ENCODE measurements at regions not wholly inside any gene's neighbourhood (a gene's known extent, or its start where the extent isn't known, plus 50 kb on each side); places are given as distances from the start of the nearest gene placed in this dataset.

- TF ChIP-seq POLR2AphosphoS5 (IDR thresholded peaks at IDR 0.05) (no peak), EP300 (IDR thresholded peaks at IDR 0.05) (no peak), CTCF (IDR thresholded peaks at IDR 0.05) (no peak), POLR2A (IDR thresholded peaks at IDR 0.05; ENCODE audit: low read depth) (no peak)
- 83% methylated on average over 2 of the region's 2 CpGs for WGBS
- DNase-seq (ENCODE audit: extremely low spot score), result no peak
- Histone ChIP-seq H3K27me3 (no peaks in the 10 kb centered on the region), H3K36me3 (no peaks in the 10 kb centered on the region), H3K4me1 (no peaks in the 10 kb centered on the region), H3K4me3 (no peak overlapping the region), H3K9me3 (no peaks in the 10 kb centered on the region), H3K27ac (replicated peaks in 1 of 4) (no peak overlapping the region)
- intact Hi-C loops (cut with DNase I), result no loop called here
These were observed 651.5 kb downstream of the TLE1 start for GRCh38 chr9:81037889-81038288.

- Histone ChIP-seq H3K4me1 (peaks cover 0 to 12% (median 8%) of the 10 kb centered on the region in 4 donors), H3K27me3 (no peaks in the 10 kb centered on the region), H3K9me3 (no peaks in the 10 kb centered on the region), H3K36me3 (no peaks in the 10 kb centered on the region), H3K27ac (replicated peaks in 1 of 4) (no peak overlapping the region), H3K4me3 (no peak overlapping the region)
- intact Hi-C loops (cut with DNase I), result no loop called here
- WGBS, result 91% methylated on average over 1 of the region's 1 CpG
- TF ChIP-seq POLR2AphosphoS5 (IDR thresholded peaks at IDR 0.05), result no peak
- no peak for DNase-seq (ENCODE audit: extremely low spot score)
These were observed 653.7 kb downstream of the TLE1 start for GRCh38 chr9:81035601-81036000.

GRCh38 chr9:81035171-81035570 lies 654.2 kb downstream of the TLE1 start:
- no peak for DNase-seq (ENCODE audit: extremely low spot score)
- intact Hi-C loops (cut with DNase I), result no loop called here
- 77% methylated on average over 4 of the region's 4 CpGs for WGBS
- no peaks in the 10 kb centered on the region for H3K36me3 ChIP-seq
- no peak overlapping the region for H3K27ac ChIP-seq (replicated peaks in 1 of 4)
- H3K4me3 ChIP-seq, result no peak overlapping the region
- no peaks in the 10 kb centered on the region for H3K9me3 ChIP-seq
- H3K4me1 ChIP-seq, result peaks cover 0 to 12% (median 8%) of the 10 kb centered on the region in 4 donors
- no peaks in the 10 kb centered on the region for H3K27me3 ChIP-seq
- no peak for TF ChIP-seq POLR2AphosphoS5 (IDR thresholded peaks at IDR 0.05)

GRCh38 chr9:81032831-81033230 lies 656.5 kb downstream of the TLE1 start:
- H3K4me3 ChIP-seq, result no peak overlapping the region
- no peak for DNase-seq (ENCODE audit: extremely low spot score)
- no peaks in the 10 kb centered on the region for H3K9me3 ChIP-seq
- no peak overlapping the region for H3K27ac ChIP-seq (replicated peaks in 1 of 4)
- WGBS, result 44% methylated on average over 1 of the region's 1 CpG
- H3K27me3 ChIP-seq, result no peaks in the 10 kb centered on the region
- H3K4me1 ChIP-seq, result peaks cover 0 to 12% (median 8%) of the 10 kb centered on the region in 4 donors
- TF ChIP-seq POLR2AphosphoS5 (IDR thresholded peaks at IDR 0.05) (no peak), EP300 (IDR thresholded peaks at IDR 0.05) (no peak), POLR2A (IDR thresholded peaks at IDR 0.05; ENCODE audit: low read depth) (no peak), CTCF (IDR thresholded peaks at IDR 0.05) (no peak)
- no peaks in the 10 kb centered on the region for H3K36me3 ChIP-seq
- intact Hi-C loops (cut with DNase I), result no loop called here

GRCh38 chr9:81032030-81032572 lies 657.2 kb downstream of the TLE1 start:
- Histone ChIP-seq H3K27ac (replicated peaks in 1 of 4) (no peak overlapping the region), H3K4me1 (peaks cover 0 to 12% (median 8%) of the 10 kb centered on the region in 4 donors), H3K9me3 (no peaks in the 10 kb centered on the region), H3K36me3 (no peaks in the 10 kb centered on the region), H3K4me3 (no peak overlapping the region), H3K27me3 (no peaks in the 10 kb centered on the region)
- DNase-seq (ENCODE audit: extremely low spot score), result no peak
- intact Hi-C loops (cut with DNase I), result no loop called here
- WGBS, result 60% methylated on average over 2 of the region's 2 CpGs
- TF ChIP-seq EP300 (IDR thresholded peaks at IDR 0.05) (no peak), CTCF (IDR thresholded peaks at IDR 0.05) (no peak), POLR2AphosphoS5 (IDR thresholded peaks at IDR 0.05) (no peak), POLR2A (IDR thresholded peaks at IDR 0.05; ENCODE audit: low read depth) (no peak)

- H3K4me1 ChIP-seq, result peaks cover 0 to 12% (median 8%) of the 10 kb centered on the region in 4 donors
- H3K4me3 ChIP-seq, result no peak overlapping the region
- no peaks in the 10 kb centered on the region for H3K9me3 ChIP-seq
- H3K27me3 ChIP-seq, result no peaks in the 10 kb centered on the region
- DNase-seq (ENCODE audit: extremely low spot score), result no peak
- no peaks in the 10 kb centered on the region for H3K36me3 ChIP-seq
- WGBS, result 90% methylated on average over 7 of the region's 7 CpGs
- intact Hi-C loops (cut with DNase I), result no loop called here
- TF ChIP-seq CTCF (IDR thresholded peaks at IDR 0.05) (no peak), POLR2AphosphoS5 (IDR thresholded peaks at IDR 0.05) (no peak), POLR2A (IDR thresholded peaks at IDR 0.05; ENCODE audit: low read depth) (no peak), EP300 (IDR thresholded peaks at IDR 0.05) (no peak)
- no peak overlapping the region for H3K27ac ChIP-seq (replicated peaks in 1 of 4)
These were observed 657.8 kb downstream of the TLE1 start for GRCh38 chr9:81031422-81032029.
